WTC11 (cell line): ENCODE measurements at regions not wholly inside any gene's neighbourhood (a gene's known extent, or its start where the extent isn't known, plus 50 kb on each side); places are given as distances from the start of the nearest gene placed in this dataset.
"Not testable (repeated sequence)": the region's sequence is repeated elsewhere in the genome, so short reads cannot be mapped to it uniquely, and the experiment has no call there.

Source experiments
- ATAC-seq: fragments of 200-7000 bp; cut with Tn5 transposase; 2 replicates; pipeline ENCODE4 v1.10.0; 2021; ENCODE audit warnings: mild to moderate bottlenecking, moderate library complexity
- CTCF ChIA-PET: fragments of 300-600 bp; sonication (Branson Sonifier 250); formaldehyde crosslinking; loops from one replicate; lab custom pipeline; 2021; ENCODE audit warnings: antibody characterized with exemption; lab: Charles Lee
- POLR2A ChIA-PET: fragments of 350-600 bp; sonication (Branson Sonifier 250); formaldehyde crosslinking; loops from one replicate; lab custom pipeline; 2021; ENCODE audit warnings: antibody characterized with exemption; lab: Charles Lee
- DNase-seq: peaks from one replicate; pipeline ENCODE4 v3.0.0; 2021; ENCODE audit warnings: low spot score
- H3K27ac Mint-ChIP-seq: 2 replicates; pipeline ENCODE4 v1.8.0; 2021; ENCODE audit warnings: mixed read lengths
- H3K27me3 Mint-ChIP-seq: 2 replicates; pipeline ENCODE4 v1.8.0; 2021; ENCODE audit warnings: low read depth, mild to moderate bottlenecking, moderate library complexity, mixed read lengths
- H3K36me3 Mint-ChIP-seq: 2 replicates; pipeline ENCODE4 v1.8.0; 2021; ENCODE audit warnings: mixed read lengths
- H3K4me1 Mint-ChIP-seq: 2 replicates; pipeline ENCODE4 v1.8.0; 2022; ENCODE audit warnings: mixed read lengths
- H3K4me3 Mint-ChIP-seq: 2 replicates; pipeline ENCODE4 v1.8.0; 2021; ENCODE audit warnings: mild to moderate bottlenecking, moderate library complexity, mixed read lengths
- H3K9me3 Mint-ChIP-seq: 2 replicates; pipeline ENCODE4 v1.8.0; 2021; ENCODE audit warnings: mixed read lengths
- ATF1 ChIP-seq: sonication (generic); formaldehyde crosslinking; IDR thresholded peaks from 2 replicates; pipeline ENCODE4 v1.8.1; 2023; ENCODE audit warnings: mild to moderate bottlenecking, moderate library complexity, missing genetic modification reagents
- EMX1 ChIP-seq: fragments of 250-450 bp; sonication (Bioruptor Pico); IDR thresholded peaks from 2 replicates; pipeline ENCODE4 v1.8.0; 2021; ENCODE audit warnings: mild to moderate bottlenecking
- JAZF1 ChIP-seq: fragments of 250-450 bp; sonication (Bioruptor Pico); IDR thresholded peaks from 2 replicates; pipeline ENCODE4 v1.9.0; 2021; ENCODE audit warnings: moderate library complexity, mild to moderate bottlenecking, inconsistent platforms
- JUN ChIP-seq: sonication (generic); formaldehyde crosslinking; IDR thresholded peaks from 2 replicates; pipeline ENCODE4 v1.8.0; 2023; ENCODE audit warnings: mild to moderate bottlenecking, missing genetic modification reagents
- NFYB ChIP-seq: sonication (generic); formaldehyde crosslinking; conservative IDR thresholded peaks from 2 replicates; pipeline ENCODE4 v1.8.0; 2022; ENCODE audit warnings: low read depth, missing genetic modification reagents
- OVOL2 ChIP-seq: fragments of 250-450 bp; sonication (Bioruptor Pico); IDR thresholded peaks from 2 replicates; pipeline ENCODE4 v1.9.0; 2021; ENCODE audit warnings: mild to moderate bottlenecking, borderline replicate concordance
- SOX15 ChIP-seq: fragments of 250-450 bp; sonication (Bioruptor Pico); IDR thresholded peaks from 2 replicates; pipeline ENCODE4 v1.9.0; 2021; ENCODE audit warnings: mild to moderate bottlenecking
- SP1 ChIP-seq: sonication (generic); formaldehyde crosslinking; conservative IDR thresholded peaks from 2 replicates; pipeline ENCODE4 v1.8.1; 2022; ENCODE audit warnings: missing genetic modification reagents
- TEAD1 ChIP-seq: sonication (generic); formaldehyde crosslinking; IDR thresholded peaks from 2 replicates; pipeline ENCODE4 v1.8.0; 2022; ENCODE audit warnings: mild to moderate bottlenecking, missing genetic modification reagents
- TEAD4 ChIP-seq: sonication (generic); formaldehyde crosslinking; IDR thresholded peaks from 2 replicates; pipeline ENCODE4 v1.8.0; 2022; ENCODE audit warnings: mild to moderate bottlenecking, missing genetic modification reagents
- TP53 ChIP-seq: sonication (generic); formaldehyde crosslinking; IDR thresholded peaks from 2 replicates; pipeline ENCODE4 v1.8.1; 2023; ENCODE audit warnings: mild to moderate bottlenecking, missing genetic modification reagents
- ZNF138 ChIP-seq: sonication (generic); formaldehyde crosslinking; conservative IDR thresholded peaks from 2 replicates; pipeline ENCODE4 v1.8.1; 2022; ENCODE audit warnings: mild to moderate bottlenecking, moderate library complexity, missing genetic modification reagents
- ZNF416 ChIP-seq: fragments of 250-450 bp; sonication (Bioruptor Pico); IDR thresholded peaks from 2 replicates; pipeline ENCODE4 v1.9.0; 2021; ENCODE audit warnings: mild to moderate bottlenecking, inconsistent platforms
- TF ChIP-seq, protein P1 (sequence below): sonication (generic); formaldehyde crosslinking; IDR thresholded peaks from 2 replicates; pipeline ENCODE4 v1.8.0; 2022; ENCODE audit warnings: mild to moderate bottlenecking, missing genetic modification reagents
- TF ChIP-seq, protein P2 (sequence below): sonication (generic); formaldehyde crosslinking; IDR thresholded peaks from 2 replicates; pipeline ENCODE4 v1.8.1; 2023; ENCODE audit warnings: mild to moderate bottlenecking, missing genetic modification reagents
- TF ChIP-seq, protein P3 (sequence below): fragments of 250-450 bp; sonication (Bioruptor Pico); IDR thresholded peaks from 2 replicates; pipeline ENCODE4 v1.9.0; 2021; ENCODE audit warnings: mild to moderate bottlenecking
- TF ChIP-seq, protein P4 (sequence below): sonication (generic); formaldehyde crosslinking; IDR thresholded peaks from 2 replicates; pipeline ENCODE4 v1.8.1; 2023; ENCODE audit warnings: mild to moderate bottlenecking, missing genetic modification reagents

DNA sequence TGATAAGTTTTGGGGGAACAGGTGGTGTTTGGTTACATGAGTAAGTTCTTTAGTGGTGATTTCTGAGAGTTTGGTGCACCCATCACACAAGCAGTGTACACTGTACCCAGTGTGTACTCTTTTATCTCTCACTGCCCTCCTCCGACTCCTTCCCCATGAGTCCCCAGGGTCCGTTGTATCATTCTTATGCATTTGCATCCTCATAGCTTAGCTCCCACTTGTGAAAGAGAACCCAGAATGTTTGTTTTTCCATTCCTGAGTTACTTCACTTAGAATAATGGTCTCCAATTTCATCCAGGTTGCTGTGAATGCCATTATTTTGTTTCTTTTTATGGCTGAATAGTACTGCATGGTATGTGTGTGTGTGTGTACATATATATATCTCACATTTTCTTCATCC lies 295.8 kb upstream of the GRAMD2B start:
- CTCF ChIA-PET, H3K9me3 Mint-ChIP-seq, DNase-seq, H3K27ac Mint-ChIP-seq, H3K4me3 Mint-ChIP-seq, H3K36me3 Mint-ChIP-seq, H3K27me3 Mint-ChIP-seq, ATAC-seq, POLR2A ChIA-PET: not testable (repeated sequence)
- H3K4me1 Mint-ChIP-seq: peaks cover 62% of the 10 kb centered on the region

DNA sequence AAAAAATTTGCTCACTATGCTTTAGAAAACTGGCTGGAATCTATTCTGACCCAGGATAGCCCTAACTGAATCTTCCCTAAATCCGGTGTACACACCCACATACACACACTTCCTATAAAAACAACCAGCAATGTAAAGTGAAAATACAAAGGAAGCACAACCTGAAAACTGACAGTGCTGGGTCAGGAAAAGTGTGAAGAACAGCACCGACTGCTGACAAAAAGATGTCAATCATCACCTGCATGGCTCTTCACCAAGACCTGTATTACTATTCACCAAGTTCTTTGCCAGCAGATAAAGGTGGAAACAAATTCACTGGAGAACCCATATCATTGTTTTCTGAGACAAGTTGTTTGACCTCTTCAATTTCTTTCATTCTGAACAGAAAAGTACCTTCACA lies 293.8 kb upstream of the GRAMD2B start:
- Mint-ChIP-seq H3K4me1 (peaks cover 52% of the 10 kb centered on the region), H3K9me3 (peaks cover 7% of the 10 kb centered on the region; the same call in 1 of the 2 replicates), H3K27ac (no peak overlapping the region), H3K27me3 (no peaks in the 10 kb centered on the region), H3K36me3 (no peaks in the 10 kb centered on the region; the same call in 1 of the 2 replicates), H3K4me3 (no peak overlapping the region)
- CTCF ChIA-PET: interaction anchor here (0.7 kb wide), 1 partner anchor 171 kb away, joined by 3 read pairs; no protein-coding TSS in a partner anchor
- DNase-seq (no peak), ATAC-seq (no peak)
- POLR2A ChIA-PET: interaction anchor here (0.6 to 0.7 kb wide), 2 partner anchors 389 to 554 kb away, joined by 4 read pairs; no protein-coding TSS in a partner anchor
- TF ChIP-seq ZNF416 (CRISPR knock-in tag) (no peak), TEAD1 (CRISPR knock-in tag) (no peak), EMX1 (CRISPR knock-in tag) (no peak), JAZF1 (CRISPR knock-in tag) (no peak), TEAD4 (CRISPR knock-in tag) (no peak), ATF1 (no peak), TP53 (CRISPR knock-in tag) (no peak), OVOL2 (CRISPR knock-in tag) (no peak), SP1 (no peak), SOX15 (CRISPR knock-in tag) (no peak), JUN (no peak), NFYB (CRISPR knock-in tag) (no peak), ZNF138 (CRISPR knock-in tag) (no peak)
- TF ChIP-seq, protein P1, sequence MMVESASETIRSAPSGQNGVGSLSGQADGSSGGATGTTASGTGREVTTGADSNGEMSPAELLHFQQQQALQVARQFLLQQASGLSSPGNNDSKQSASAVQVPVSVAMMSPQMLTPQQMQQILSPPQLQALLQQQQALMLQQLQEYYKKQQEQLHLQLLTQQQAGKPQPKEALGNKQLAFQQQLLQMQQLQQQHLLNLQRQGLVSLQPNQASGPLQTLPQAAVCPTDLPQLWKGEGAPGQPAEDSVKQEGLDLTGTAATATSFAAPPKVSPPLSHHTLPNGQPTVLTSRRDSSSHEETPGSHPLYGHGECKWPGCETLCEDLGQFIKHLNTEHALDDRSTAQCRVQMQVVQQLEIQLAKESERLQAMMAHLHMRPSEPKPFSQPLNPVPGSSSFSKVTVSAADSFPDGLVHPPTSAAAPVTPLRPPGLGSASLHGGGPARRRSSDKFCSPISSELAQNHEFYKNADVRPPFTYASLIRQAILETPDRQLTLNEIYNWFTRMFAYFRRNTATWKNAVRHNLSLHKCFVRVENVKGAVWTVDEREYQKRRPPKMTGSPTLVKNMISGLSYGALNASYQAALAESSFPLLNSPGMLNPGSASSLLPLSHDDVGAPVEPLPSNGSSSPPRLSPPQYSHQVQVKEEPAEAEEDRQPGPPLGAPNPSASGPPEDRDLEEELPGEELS (CRISPR knock-in tag): no peak
- TF ChIP-seq, protein P2, sequence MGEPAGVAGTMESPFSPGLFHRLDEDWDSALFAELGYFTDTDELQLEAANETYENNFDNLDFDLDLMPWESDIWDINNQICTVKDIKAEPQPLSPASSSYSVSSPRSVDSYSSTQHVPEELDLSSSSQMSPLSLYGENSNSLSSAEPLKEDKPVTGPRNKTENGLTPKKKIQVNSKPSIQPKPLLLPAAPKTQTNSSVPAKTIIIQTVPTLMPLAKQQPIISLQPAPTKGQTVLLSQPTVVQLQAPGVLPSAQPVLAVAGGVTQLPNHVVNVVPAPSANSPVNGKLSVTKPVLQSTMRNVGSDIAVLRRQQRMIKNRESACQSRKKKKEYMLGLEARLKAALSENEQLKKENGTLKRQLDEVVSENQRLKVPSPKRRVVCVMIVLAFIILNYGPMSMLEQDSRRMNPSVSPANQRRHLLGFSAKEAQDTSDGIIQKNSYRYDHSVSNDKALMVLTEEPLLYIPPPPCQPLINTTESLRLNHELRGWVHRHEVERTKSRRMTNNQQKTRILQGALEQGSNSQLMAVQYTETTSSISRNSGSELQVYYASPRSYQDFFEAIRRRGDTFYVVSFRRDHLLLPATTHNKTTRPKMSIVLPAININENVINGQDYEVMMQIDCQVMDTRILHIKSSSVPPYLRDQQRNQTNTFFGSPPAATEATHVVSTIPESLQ (CRISPR knock-in tag): no peak
- TF ChIP-seq, protein P3, sequence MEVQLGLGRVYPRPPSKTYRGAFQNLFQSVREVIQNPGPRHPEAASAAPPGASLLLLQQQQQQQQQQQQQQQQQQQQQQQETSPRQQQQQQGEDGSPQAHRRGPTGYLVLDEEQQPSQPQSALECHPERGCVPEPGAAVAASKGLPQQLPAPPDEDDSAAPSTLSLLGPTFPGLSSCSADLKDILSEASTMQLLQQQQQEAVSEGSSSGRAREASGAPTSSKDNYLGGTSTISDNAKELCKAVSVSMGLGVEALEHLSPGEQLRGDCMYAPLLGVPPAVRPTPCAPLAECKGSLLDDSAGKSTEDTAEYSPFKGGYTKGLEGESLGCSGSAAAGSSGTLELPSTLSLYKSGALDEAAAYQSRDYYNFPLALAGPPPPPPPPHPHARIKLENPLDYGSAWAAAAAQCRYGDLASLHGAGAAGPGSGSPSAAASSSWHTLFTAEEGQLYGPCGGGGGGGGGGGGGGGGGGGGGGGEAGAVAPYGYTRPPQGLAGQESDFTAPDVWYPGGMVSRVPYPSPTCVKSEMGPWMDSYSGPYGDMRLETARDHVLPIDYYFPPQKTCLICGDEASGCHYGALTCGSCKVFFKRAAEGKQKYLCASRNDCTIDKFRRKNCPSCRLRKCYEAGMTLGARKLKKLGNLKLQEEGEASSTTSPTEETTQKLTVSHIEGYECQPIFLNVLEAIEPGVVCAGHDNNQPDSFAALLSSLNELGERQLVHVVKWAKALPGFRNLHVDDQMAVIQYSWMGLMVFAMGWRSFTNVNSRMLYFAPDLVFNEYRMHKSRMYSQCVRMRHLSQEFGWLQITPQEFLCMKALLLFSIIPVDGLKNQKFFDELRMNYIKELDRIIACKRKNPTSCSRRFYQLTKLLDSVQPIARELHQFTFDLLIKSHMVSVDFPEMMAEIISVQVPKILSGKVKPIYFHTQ (CRISPR knock-in tag): no peak
- TF ChIP-seq, protein P4, sequence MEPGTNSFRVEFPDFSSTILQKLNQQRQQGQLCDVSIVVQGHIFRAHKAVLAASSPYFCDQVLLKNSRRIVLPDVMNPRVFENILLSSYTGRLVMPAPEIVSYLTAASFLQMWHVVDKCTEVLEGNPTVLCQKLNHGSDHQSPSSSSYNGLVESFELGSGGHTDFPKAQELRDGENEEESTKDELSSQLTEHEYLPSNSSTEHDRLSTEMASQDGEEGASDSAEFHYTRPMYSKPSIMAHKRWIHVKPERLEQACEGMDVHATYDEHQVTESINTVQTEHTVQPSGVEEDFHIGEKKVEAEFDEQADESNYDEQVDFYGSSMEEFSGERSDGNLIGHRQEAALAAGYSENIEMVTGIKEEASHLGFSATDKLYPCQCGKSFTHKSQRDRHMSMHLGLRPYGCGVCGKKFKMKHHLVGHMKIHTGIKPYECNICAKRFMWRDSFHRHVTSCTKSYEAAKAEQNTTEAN (CRISPR knock-in tag): no peak
